Activated CD4-positive, alpha-beta T cell treated with anti-CD3 and anti-CD28 coated beads, Interleukin-2, Interleukin-6, amounts not matched to agents 100 ng/mL and 50 ng/mL, durations not matched to agents 16 hours and 8 hours (primary cell): ENCODE measurements at regions not wholly inside any gene's neighbourhood (a gene's known extent, or its start where the extent isn't known, plus 50 kb on each side); places are given as distances from the start of the nearest gene placed in this dataset.

ENCODE experiments used
- DNase-seq: peaks from one replicate; pipeline ENCODE4 v3.0.0-alpha.2; 2020

DNA sequence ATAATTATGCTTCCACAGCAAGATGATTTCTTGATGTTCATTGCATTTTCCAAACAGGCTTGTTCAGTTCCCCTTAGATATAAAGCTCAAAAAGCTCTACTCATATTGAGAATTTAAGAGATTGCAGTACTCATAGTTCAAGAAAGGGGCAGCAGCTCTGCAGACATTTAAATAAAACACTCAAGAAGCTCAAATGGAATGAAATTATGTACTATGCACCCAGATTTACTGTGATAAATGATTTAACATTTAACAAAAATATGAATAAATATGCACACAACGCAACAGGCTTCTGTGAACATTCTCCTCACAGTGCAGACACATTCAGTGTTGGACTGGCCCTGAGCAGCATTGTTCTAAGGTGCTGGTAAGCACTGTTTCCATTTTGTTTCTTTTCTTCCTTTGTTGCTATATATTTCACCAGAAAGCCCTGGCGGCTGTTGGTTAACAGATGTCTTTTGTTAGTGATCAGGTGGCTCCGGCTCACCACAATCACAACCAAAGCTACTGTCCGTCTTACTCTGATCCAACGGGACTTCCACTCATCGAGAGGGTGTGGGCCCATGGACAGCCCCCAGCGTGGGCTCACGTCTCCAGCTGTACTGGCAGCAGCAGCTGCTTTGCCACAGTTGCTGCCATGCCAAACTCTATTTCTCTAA, 1440.3 kb downstream of the NCAM2 start:
- DNase-seq: no peak

GRCh38 chr21:22444990-22445389, 1446.8 kb downstream of the NCAM2 start:
- DNase-seq: no peak

- no peak for DNase-seq
Measured at GRCh38 chr21:22450507-22450906, 1452.3 kb downstream of the NCAM2 start.

- no peak for DNase-seq
Measured at GRCh38 chr21:22456241-22456640, 1458.0 kb downstream of the NCAM2 start.

GRCh38 chr21:22468893-22469292, 1470.7 kb downstream of the NCAM2 start:
- DNase-seq: no peak

DNA sequence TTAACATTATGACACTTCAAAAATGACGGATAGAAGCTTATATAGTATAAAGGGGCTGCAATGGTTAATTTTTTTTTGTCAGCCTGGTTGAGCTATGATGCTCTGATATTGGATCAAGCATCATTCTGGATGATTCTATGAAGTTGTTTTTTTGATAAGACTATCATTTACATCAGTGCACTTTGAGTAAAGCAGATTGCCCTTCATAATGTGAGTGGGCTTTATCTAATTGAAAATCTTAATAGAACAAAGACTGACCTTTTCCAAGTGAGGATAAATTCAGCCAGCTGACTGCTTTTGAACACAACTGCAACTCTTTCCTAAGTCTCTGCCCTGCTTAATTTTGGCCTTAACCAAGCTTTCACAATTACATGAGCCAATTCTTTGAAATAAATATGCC, 1476.2 kb downstream of the NCAM2 start:
- no peak for DNase-seq

GRCh38 chr21:22476214-22476613, 1478.0 kb downstream of the NCAM2 start:
- no peak for DNase-seq

GRCh38 chr21:22476726-22477646, 1478.8 kb downstream of the NCAM2 start:
- no peak for DNase-seq

DNA sequence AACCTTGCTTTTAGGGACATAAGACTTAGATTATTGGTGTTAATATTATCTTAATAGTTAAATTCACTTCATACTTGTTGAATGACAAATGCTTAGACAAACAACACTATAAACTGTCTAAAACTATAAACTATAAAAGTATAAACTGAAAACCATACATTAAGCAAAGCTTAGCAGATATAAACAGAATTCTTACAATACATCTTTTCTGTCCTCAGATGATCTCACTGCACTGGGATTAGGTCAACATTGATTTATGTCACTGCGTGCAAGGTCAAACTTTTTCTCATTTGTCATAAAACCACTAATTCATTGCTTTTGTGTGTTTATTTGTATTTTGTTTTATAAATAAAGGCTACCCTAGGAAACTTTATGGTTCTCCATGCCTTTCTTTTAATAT, 1491.8 kb downstream of the NCAM2 start:
- DNase-seq: no peak

GRCh38 chr21:22516230-22516629, 1518.0 kb downstream of the NCAM2 start:
- no peak for DNase-seq

- DNase-seq: no peak
Measured at GRCh38 chr21:22535630-22536029, 1537.4 kb downstream of the NCAM2 start.

DNA sequence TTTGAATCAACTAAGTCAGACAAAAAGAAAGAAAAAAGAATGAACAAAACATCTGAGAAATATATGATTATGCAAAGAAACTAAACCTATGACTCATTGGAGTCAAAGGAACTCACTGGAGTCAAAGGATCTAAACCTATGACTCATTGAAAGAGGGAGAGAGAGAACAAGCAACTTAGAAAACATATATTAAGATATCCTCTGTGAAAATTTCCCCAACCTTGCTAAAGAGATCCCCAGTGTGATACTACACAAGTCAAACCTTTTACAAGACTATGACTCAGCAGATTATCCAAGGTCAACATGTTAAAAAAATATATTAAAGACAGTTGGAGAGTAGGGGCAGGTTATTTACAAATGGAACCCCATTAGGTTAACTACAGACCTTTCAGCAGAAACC, 1538.3 kb downstream of the NCAM2 start:
- no peak for DNase-seq

DNA sequence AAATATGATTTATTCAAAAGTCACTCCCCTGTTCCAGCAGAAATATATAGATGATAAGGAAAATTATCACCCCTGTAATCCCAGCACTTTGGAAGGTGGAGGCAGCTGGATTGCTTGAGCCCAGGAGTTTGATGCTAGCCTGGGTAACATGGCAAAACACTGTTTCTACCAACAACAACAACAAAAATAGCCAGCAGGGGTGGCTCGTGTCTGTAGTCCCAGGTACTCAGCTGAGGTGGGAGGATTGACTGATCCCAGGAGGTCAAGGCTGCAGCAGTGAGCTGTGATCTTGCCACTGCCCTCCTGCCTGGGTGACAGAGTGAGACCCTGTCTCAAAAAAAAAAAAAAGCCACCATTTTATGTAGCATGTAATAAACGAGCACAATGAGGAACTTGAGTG, 1546.5 kb downstream of the NCAM2 start:
- DNase-seq: no peak

DNA sequence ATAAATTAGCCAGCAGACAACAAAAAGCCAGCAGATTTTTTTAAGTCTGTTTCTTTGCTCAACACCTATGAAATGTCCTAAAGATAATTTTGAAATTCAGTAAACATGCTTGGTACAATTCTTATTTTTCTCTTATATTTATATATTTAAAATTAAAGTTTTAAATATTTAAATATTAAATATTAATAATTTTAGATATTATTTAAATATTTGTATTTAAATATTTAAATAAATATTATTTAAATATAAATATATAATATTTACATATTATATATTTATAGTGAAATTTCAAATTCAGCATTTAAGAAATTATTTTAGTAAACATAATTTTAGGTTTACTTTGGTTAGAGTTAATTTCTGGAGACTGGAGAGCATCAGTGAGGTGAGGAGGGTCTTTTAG, 1554.2 kb downstream of the NCAM2 start:
- DNase-seq: no peak

DNA sequence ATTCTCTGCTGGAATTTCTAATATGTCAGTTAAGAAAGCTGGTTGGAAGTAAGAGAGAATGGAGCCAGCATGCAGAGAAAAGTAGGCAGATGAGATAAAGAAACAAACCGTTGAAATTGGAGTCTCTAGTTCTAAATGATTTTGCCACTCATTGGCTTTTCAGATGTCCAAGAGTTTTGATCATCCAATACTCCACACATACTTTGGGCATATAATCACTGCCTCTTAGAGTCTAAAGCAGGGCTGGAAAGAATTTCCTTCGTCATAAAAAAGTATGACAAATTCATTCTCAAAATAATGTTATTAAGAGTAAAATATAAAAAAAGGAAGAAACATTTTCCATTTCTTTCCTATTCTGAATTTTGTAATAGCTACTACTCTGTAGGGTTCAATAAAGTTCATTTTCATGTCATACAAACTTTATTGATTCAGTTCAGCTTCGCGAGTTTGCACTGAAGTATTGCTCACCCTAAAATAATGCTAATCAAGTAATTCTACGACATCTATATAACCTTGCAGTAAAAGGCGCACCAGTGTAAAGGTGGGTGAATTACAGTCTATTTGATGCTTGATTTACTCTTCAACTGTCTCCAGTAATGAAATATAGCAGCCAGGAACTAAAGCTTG, 1556.6 kb downstream of the NCAM2 start:
- DNase-seq: no peak

DNA sequence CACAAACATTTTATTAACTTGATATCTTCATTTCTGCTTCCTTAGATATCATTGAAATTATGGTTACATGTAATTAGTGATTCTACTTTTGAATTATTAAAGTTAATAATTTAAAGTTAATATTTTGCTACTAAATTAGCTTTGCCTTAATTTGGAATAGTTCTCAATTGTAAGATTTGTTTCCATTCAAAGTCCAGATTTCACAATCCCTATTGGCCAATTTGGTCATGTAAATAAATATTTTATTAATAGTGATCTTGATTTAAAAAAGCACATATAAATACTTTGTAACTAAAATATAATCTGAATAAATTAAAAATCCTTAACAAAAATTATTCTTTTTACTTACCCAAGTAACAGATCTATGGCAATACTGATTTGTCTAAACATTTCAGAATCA, 1558.6 kb downstream of the NCAM2 start:
- no peak for DNase-seq

DNA sequence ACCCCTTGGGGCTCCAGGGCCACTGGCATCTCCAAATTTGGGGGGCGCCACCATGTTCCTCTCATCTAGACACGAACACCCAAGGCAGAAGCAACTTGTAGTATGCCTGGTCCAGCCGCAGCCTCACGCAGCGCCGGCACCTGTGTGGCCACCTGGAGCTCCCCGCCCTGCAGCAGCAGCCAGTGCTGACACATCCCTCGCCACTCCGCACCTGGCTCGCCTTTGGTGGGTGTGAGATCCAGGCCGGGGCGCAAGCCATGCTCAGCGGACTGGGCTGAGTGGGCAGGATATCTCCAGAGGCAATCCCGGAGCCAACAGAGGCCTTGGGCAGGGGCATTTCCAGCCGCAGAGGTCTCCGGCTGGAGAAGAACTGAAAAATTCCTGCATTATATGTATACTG, 1563.7 kb downstream of the NCAM2 start:
- DNase-seq: no peak

GRCh38 chr21:22573834-22574233, 1575.6 kb downstream of the NCAM2 start:
- no peak for DNase-seq

DNA sequence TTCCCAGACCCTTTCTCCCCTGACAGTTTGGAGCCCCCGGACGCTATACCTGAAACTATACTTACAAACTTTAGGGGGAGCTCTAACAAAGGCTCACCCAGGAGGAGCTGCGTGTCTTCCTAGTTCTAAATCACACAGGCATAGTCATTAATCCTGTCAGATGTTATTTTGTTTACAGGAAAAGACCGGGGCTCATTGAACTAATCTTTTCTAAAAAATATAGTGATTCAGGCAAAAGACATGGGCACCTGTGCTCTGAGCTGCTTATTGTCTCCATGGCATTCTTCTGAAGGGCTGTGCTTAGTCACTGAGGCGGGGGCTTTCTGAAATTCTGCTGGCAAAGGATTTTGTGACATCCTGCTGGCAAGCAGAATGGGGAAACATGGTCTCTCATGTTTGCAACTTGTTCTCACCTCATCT, 1577.0 kb downstream of the NCAM2 start:
- DNase-seq: peak; percentile 10

DNA sequence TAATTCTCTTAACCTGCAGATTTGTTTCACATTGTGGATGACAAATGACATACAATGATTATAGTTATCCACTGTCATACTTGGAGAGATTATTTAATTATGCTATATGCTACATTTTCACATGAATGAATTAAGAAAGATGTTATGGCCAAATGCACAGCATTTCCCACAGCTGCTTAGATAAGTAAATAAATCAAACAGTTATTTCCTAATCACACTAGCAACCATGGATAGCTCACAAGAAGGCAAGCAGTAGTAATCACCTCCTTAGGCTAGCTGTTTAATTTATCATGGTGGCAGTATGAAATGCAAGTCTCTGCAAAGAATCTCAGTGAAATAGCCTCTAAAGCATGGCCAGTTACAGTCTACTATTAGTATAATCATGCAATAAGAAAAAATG, 1581.5 kb downstream of the NCAM2 start:
- no peak for DNase-seq

GRCh38 chr21:22582026-22582425, 1583.8 kb downstream of the NCAM2 start:
- no peak for DNase-seq

DNA sequence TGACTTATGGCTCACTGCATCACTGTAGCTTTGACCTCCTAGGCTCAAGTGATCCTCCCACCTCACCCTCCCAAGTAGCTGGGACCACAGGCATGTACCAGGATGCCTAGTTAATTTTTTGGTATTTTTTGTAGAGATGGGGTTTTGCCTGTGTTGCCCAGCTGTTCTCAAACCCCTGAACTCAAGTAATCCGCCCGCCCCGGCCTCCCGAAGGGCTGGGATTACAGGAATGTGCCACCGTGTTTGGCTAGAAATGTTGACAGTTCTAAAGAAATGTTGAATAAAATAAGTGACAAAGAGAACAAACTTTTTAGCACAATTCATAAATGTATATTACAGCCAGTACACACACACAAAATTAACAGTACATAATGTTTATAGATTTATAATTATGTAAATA, 1586.1 kb downstream of the NCAM2 start:
- no peak for DNase-seq

- DNase-seq: no peak
Measured at GRCh38 chr21:22585558-22585957, 1587.3 kb downstream of the NCAM2 start.

- no peak for DNase-seq
Measured at GRCh38 chr21:22597660-22598255, 1599.5 kb downstream of the NCAM2 start.
